Suprapubic skin (tissue), 4 donors: ENCODE measurements at regions not wholly inside any gene's neighbourhood (a gene's known extent, or its start where the extent isn't known, plus 50 kb on each side); places are given as distances from the start of the nearest gene placed in this dataset.

Source experiments
- CTCF ChIP-seq, 2 donors: fragments of 200-600 bp in 1 of 2; fragments of 450-650 bp in 1 of 2; sonication (generic) in 1 of 2; IDR thresholded peaks; one replicate each; pipeline ENCODE4 v1.5.1; 2016 to 2019; ENCODE audit warnings: antibody characterized with exemption in 2 of 2, mild to moderate bottlenecking in 1 of 2, moderate library complexity in 1 of 2
- EP300 ChIP-seq: sonication (generic); formaldehyde crosslinking; IDR thresholded peaks from one replicate; pipeline ENCODE4 v1.6.1; 2017; ENCODE audit warnings: antibody characterized with exemption
- POLR2A ChIP-seq, 2 donors: fragments of 450-650 bp; IDR thresholded peaks; one replicate each; pipeline ENCODE4 v1.6.1; 2017; ENCODE audit warnings: antibody characterized with exemption in 2 of 2, mild to moderate bottlenecking in 2 of 2, moderate library complexity in 2 of 2
- POLR2AphosphoS5 ChIP-seq, 3 donors: sonication (generic); formaldehyde crosslinking; IDR thresholded peaks; one replicate each; pipeline ENCODE4 v1.6.1; 2017; ENCODE audit warnings: antibody characterized with exemption in 3 of 3

DNA sequence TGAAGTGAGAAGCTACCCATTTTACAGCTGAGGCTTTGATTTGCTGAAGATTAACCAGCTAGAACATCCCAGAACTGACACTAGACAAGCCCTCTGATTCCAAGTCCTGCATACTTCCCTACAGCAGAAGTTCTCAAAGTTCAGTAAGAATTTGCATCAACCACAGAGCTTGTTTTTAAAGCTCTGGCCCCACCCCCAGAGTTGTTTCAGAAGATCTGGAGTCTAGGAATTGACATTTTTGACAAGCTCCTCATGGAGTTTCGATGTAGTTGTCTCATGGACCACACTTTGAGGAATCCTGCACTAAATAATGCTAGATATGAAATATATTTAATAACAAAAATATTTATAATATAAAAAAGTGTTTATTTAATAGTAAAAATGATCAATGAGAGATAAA, 120.3 kb upstream of the ADAMTS18 start:
- no peak for TF ChIP-seq POLR2A (IDR thresholded peaks at IDR 0.05)
- no peak for TF ChIP-seq CTCF (IDR thresholded peaks at IDR 0.05)
- TF ChIP-seq EP300 = no peak
- TF ChIP-seq POLR2AphosphoS5 (IDR thresholded peaks at IDR 0.05) = no peak
